HCT116 (cell line): ENCODE measurements at regions not wholly inside any gene's neighbourhood (a gene's known extent, or its start where the extent isn't known, plus 50 kb on each side); places are given as distances from the start of the nearest gene placed in this dataset.

Experiments
- ATAC-seq: fragments of 200-7000 bp; cut with Tn5 transposase; 2 replicates; pipeline ENCODE4 v1.9.1; 2020; ENCODE audit warnings: mild to moderate bottlenecking, moderate library complexity
- BruUV-seq: library from RNA; stranded (reverse); fragments of 400-500 nt; replicated peaks from 2 replicates; lab custom pipeline; 2021; lab: Mats Ljungman, UMichigan
- CTCF ChIA-PET: fragments of 300-600 bp; sonication (Branson Sonifier 250); formaldehyde crosslinking; loops from one replicate; lab custom pipeline; 2021; ENCODE audit warnings: antibody characterized with exemption; lab: Charles Lee
- POLR2A ChIA-PET: fragments of 300-600, 350-600 bp; sonication (Branson Sonifier 250); formaldehyde crosslinking; loops from one replicate; lab custom pipeline; 2021; ENCODE audit warnings: antibody characterized with exemption; lab: Charles Lee
- RAD21 ChIA-PET, 2 experiments: fragments of 300-600 bp; sonication (Branson Sonifier 250); formaldehyde crosslinking; loops; one replicate each; lab custom pipeline; 2023; ENCODE audit warnings: low total read pairs in 2 of 2; ENCODE audit not compliant: uncharacterized antibody in 2 of 2, unreplicated experiment in 2 of 2, low non-redundant PET in 1 of 2; lab: Charles Lee
- DNase-seq: peaks from one replicate; pipeline ENCODE4 v3.0.0-alpha.2; 2010; ENCODE audit warnings: low read depth, low spot score
- H2AFZ ChIP-seq: fragments of 200-600 bp; shearing (Covaris generic), sonication (generic); 2 replicates; pipeline ENCODE4 v1.6.1; 2017; ENCODE audit warnings: low read depth, mixed run types, mixed read lengths, antibody characterized with exemption, low read length; ENCODE audit not compliant: poor library complexity, severe bottlenecking
- H3K27ac ChIP-seq: 2 replicates; pipeline ENCODE4 v1.5.1; 2012; ENCODE audit warnings: low read depth, low read length
- H3K27me3 ChIP-seq: fragments of 200-600 bp; sonication (generic); 2 replicates; pipeline ENCODE4 v1.6.1; 2016; ENCODE audit warnings: mixed run types, low read length, mixed read lengths; ENCODE audit not compliant: insufficient read depth
- H3K36me3 ChIP-seq, 2 experiments: fragments of 200-500 bp in 1 of 2; fragments of 200-600 bp in 1 of 2; sonication (Bioruptor generic) in 1 of 2; sonication (generic) in 1 of 2; 2 replicates each; pipeline versions ENCODE4 v1.5.1 to v1.6.1; 2014 to 2016; ENCODE audit warnings: low read length in 2 of 2, inconsistent platforms in 1 of 2, mixed read lengths in 1 of 2, mixed run types in 1 of 2; ENCODE audit not compliant: insufficient read depth in 2 of 2, control insufficient read depth in 1 of 2
- H3K4me1 ChIP-seq, 2 experiments: fragments of 200-600 bp in 1 of 2; sonication (generic) in 1 of 2; 2 replicates each; pipeline versions ENCODE4 v1.5.1 to v1.6.1; 2012 to 2017; ENCODE audit warnings: low read length in 2 of 2, inconsistent platforms in 1 of 2, mild to moderate bottlenecking in 1 of 2, mixed read lengths in 1 of 2, mixed run types in 1 of 2, moderate library complexity in 1 of 2; ENCODE audit not compliant: insufficient read depth in 2 of 2, control insufficient read depth in 1 of 2
- H3K4me2 ChIP-seq: fragments of 200-600 bp; sonication (generic); 2 replicates; pipeline ENCODE4 v1.6.1; 2017; ENCODE audit warnings: mixed run types, low read length, mixed read lengths
- H3K4me3 ChIP-seq, 2 experiments: fragments of 200-600 bp in 1 of 2; sonication (generic) in 1 of 2; replicated peaks in 1 of 2; 2 replicates each; pipeline ENCODE4 v1.5.1; 2011 to 2016; ENCODE audit warnings: low read length in 2 of 2, control low read depth in 1 of 2, low read depth in 1 of 2, mild to moderate bottlenecking in 1 of 2, mixed read lengths in 1 of 2, mixed run types in 1 of 2
- H3K79me2 ChIP-seq: fragments of 200-600 bp; sonication (generic); 2 replicates; pipeline ENCODE4 v1.6.1; 2017; ENCODE audit warnings: mild to moderate bottlenecking, mixed run types, low read length, moderate library complexity, mixed read lengths; ENCODE audit not compliant: insufficient read depth
- H3K9ac ChIP-seq: fragments of 200-600 bp; sonication (generic); 2 replicates; pipeline ENCODE4 v1.6.1; 2016; ENCODE audit warnings: low read length, mixed read lengths
- H3K9me2 ChIP-seq: fragments of 200-600 bp; sonication (generic), shearing (Covaris generic); 2 replicates; pipeline ENCODE4 v1.6.1; 2017; ENCODE audit warnings: mixed run types, mild to moderate bottlenecking, moderate library complexity; ENCODE audit not compliant: insufficient read depth
- H3K9me3 ChIP-seq, 2 experiments: fragments of 200-500 bp in 1 of 2; fragments of 200-600 bp in 1 of 2; sonication (Bioruptor generic) in 1 of 2; sonication (generic) in 1 of 2; 2 replicates each; pipeline ENCODE4 v1.6.1; 2014 to 2017; ENCODE audit warnings: low read length in 2 of 2, mixed read lengths in 2 of 2, inconsistent platforms in 1 of 2, low read depth in 1 of 2, mild to moderate bottlenecking in 1 of 2, mixed run types in 1 of 2, moderate library complexity in 1 of 2; ENCODE audit not compliant: control insufficient read depth in 1 of 2, insufficient read depth in 1 of 2
- H4K20me1 ChIP-seq: fragments of 200-600 bp; sonication (generic), shearing (Covaris generic); 2 replicates; pipeline ENCODE4 v1.6.1; 2017; ENCODE audit warnings: mixed run types, mild to moderate bottlenecking, moderate library complexity; ENCODE audit not compliant: insufficient read depth
- CBX3 ChIP-seq: IDR thresholded peaks from 2 replicates; pipeline ENCODE4 v1.6.1; 2012; ENCODE audit warnings: low read depth
- CEBPB ChIP-seq: IDR thresholded peaks from 2 replicates; pipeline ENCODE4 v1.6.1; 2012; ENCODE audit warnings: low read depth
- EGR1 ChIP-seq: IDR thresholded peaks from 2 replicates; pipeline ENCODE4 v1.6.1; 2012; ENCODE audit warnings: low read depth
- ELF1 ChIP-seq: IDR thresholded peaks from 2 replicates; pipeline ENCODE4 v1.6.1; 2012; ENCODE audit warnings: low read depth, borderline replicate concordance
- EZH2 ChIP-seq: fragments of 200-600 bp; sonication (generic); IDR thresholded peaks from 2 replicates; pipeline ENCODE4 v1.6.1; 2017; ENCODE audit warnings: antibody characterized with exemption, mixed run types
- FOSL1 ChIP-seq: IDR thresholded peaks from 2 replicates; pipeline ENCODE4 v1.6.1; 2012; ENCODE audit warnings: low read depth
- JUND ChIP-seq: IDR thresholded peaks from 2 replicates; pipeline ENCODE4 v1.6.1; 2012
- RAD21 ChIP-seq: IDR thresholded peaks from 2 replicates; pipeline ENCODE4 v1.6.1; 2012; ENCODE audit warnings: low read depth, mild to moderate bottlenecking
- SIN3A ChIP-seq: IDR thresholded peaks from 2 replicates; pipeline ENCODE4 v1.6.1; 2012; ENCODE audit warnings: low read depth
- SRF ChIP-seq: IDR thresholded peaks from 2 replicates; pipeline ENCODE4 v1.6.1; 2012; ENCODE audit warnings: low read depth
- YY1 ChIP-seq: IDR thresholded peaks from 2 replicates; pipeline ENCODE4 v1.6.1; 2011; ENCODE audit warnings: low read length, low read depth, moderate library complexity, mild to moderate bottlenecking; ENCODE audit not compliant: insufficient replicate concordance; ENCODE audit errors: extremely low read depth
- ZFX ChIP-seq: fragments of 450-650 bp; IDR thresholded peaks from 2 replicates; pipeline ENCODE4 v1.6.1; 2017
- intact Hi-C: fragments of 100-400 bp; cut with micrococcal nuclease; formaldehyde crosslinking; loops from 2 replicates; pipeline ENCODE4 v1.10.0; 2022
- TF ChIP-seq, protein P1 (sequence below): IDR thresholded peaks from 2 replicates; pipeline ENCODE4 v1.6.1; 2011; ENCODE audit warnings: mild to moderate bottlenecking, low read length, moderate library complexity; ENCODE audit not compliant: insufficient replicate concordance; ENCODE audit errors: extremely low read depth
- TF ChIP-seq, protein P2 (sequence below), 3 experiments: fragments of 200-600 bp in 1 of 3; sonication (generic) in 1 of 3; IDR thresholded peaks in 2 of 3; conservative IDR thresholded peaks in 1 of 3; 2 replicates each; pipeline ENCODE4 v1.5.1; 2012 to 2017; ENCODE audit warnings: low read depth in 2 of 3, low read length in 2 of 3, antibody characterized with exemption in 1 of 3, borderline replicate concordance in 1 of 3, control low read depth in 1 of 3, mild to moderate bottlenecking in 1 of 3, mixed read lengths in 1 of 3, mixed run types in 1 of 3, moderate library complexity in 1 of 3; ENCODE audit not compliant: insufficient read depth in 1 of 3
- TF ChIP-seq, protein P3 (sequence below): IDR thresholded peaks from 2 replicates; pipeline ENCODE4 v1.6.1; 2012
- TF ChIP-seq, protein P4 (sequence below): IDR thresholded peaks from 2 replicates; pipeline ENCODE4 v1.6.1; 2012

DNA sequence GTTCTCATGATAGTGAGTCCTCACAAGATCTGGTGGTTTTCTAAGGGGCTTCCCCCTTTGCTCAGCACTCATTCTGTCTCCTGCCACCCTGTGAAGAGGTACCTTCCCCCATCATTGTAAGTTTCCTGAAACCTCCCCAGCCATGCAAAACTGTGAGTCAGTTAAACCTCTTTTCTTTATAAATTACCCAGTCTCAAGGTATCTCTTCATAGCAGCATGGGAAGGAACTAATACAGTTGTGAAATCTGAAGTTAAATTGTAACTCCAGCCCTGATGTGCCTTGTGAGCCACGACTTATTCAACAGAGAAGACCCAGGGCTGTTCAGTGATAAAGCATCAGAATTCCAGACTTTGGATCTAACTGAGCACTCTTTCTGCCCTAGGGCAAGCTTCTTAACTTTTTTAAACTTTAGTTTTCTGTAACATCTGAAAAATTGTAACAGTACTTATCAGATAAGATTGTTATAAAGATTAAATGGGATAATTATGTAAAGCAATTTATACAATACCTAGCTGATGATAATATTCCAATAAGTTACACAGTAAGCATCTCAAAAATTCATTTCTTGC lies 220.0 kb downstream of the TRPC6 start:
- H3K4me3 ChIP-seq: no peak overlapping the region
- H2AFZ ChIP-seq: no peak overlapping the region
- RAD21 ChIA-PET: no interaction called here
- TF ChIP-seq SIN3A: no peak
- TF ChIP-seq FOSL1: no peak
- no peak for TF ChIP-seq RAD21
- TF ChIP-seq ELF1: no peak
- TF ChIP-seq JUND: no peak
- BruUV-seq: no TSS peak
- H3K36me3 ChIP-seq: no peaks in the 10 kb centered on the region
- no peaks in the 10 kb centered on the region for H3K9me3 ChIP-seq
- no peak for DNase-seq
- POLR2A ChIA-PET: no interaction called here
- no peak overlapping the region for H3K9ac ChIP-seq
- H3K4me1 ChIP-seq: no peaks in the 10 kb centered on the region
- CTCF ChIA-PET: no interaction called here
- intact Hi-C loops: no loop called here
- no peak overlapping the region for H3K4me2 ChIP-seq
- no peaks in the 10 kb centered on the region for H3K79me2 ChIP-seq
- H3K27ac ChIP-seq: no peak overlapping the region
- no peaks in the 10 kb centered on the region for H3K9me2 ChIP-seq
- no peaks in the 10 kb centered on the region for H3K27me3 ChIP-seq
- ATAC-seq: no peak
- H4K20me1 ChIP-seq: no peaks in the 10 kb centered on the region

DNA sequence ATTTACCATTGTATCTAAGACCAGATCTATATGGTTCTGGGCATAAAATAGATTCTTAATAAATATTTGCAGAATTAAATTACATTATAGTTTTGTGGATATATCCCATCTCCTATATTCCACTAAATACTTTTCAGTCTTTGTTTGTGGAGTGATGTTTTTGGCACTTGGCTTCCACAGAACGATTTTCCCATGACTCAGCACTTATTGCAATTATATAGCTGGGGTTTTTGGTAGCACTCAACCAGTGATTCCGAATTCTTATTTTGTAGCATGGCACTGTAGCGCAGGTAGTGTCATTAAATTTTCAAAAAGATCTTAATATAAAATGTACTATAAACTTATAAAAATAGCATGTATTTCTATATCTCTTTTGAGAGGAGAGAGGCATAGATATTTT lies 221.2 kb downstream of the TRPC6 start:
- BruUV-seq: no TSS peak
- no peaks in the 10 kb centered on the region for H3K27me3 ChIP-seq
- H3K4me1 ChIP-seq: no peaks in the 10 kb centered on the region
- DNase-seq (no peak), ATAC-seq (no peak)
- RAD21 ChIA-PET: no interaction called here
- no peak overlapping the region for H2AFZ ChIP-seq
- intact Hi-C loops: no loop called here
- no peaks in the 10 kb centered on the region for H3K79me2 ChIP-seq
- no peaks in the 10 kb centered on the region for H4K20me1 ChIP-seq
- H3K27ac ChIP-seq: no peak overlapping the region
- no peaks in the 10 kb centered on the region for H3K9me2 ChIP-seq
- H3K36me3 ChIP-seq: no peaks in the 10 kb centered on the region
- no peak for TF ChIP-seq CEBPB
- no peak for TF ChIP-seq SIN3A
- TF ChIP-seq YY1: no peak
- no peak for TF ChIP-seq SRF
- TF ChIP-seq FOSL1: no peak
- TF ChIP-seq, protein P1, sequence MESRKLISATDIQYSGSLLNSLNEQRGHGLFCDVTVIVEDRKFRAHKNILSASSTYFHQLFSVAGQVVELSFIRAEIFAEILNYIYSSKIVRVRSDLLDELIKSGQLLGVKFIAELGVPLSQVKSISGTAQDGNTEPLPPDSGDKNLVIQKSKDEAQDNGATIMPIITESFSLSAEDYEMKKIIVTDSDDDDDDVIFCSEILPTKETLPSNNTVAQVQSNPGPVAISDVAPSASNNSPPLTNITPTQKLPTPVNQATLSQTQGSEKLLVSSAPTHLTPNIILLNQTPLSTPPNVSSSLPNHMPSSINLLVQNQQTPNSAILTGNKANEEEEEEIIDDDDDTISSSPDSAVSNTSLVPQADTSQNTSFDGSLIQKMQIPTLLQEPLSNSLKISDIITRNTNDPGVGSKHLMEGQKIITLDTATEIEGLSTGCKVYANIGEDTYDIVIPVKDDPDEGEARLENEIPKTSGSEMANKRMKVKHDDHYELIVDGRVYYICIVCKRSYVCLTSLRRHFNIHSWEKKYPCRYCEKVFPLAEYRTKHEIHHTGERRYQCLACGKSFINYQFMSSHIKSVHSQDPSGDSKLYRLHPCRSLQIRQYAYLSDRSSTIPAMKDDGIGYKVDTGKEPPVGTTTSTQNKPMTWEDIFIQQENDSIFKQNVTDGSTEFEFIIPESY: no peak
- TF ChIP-seq, protein P2, sequence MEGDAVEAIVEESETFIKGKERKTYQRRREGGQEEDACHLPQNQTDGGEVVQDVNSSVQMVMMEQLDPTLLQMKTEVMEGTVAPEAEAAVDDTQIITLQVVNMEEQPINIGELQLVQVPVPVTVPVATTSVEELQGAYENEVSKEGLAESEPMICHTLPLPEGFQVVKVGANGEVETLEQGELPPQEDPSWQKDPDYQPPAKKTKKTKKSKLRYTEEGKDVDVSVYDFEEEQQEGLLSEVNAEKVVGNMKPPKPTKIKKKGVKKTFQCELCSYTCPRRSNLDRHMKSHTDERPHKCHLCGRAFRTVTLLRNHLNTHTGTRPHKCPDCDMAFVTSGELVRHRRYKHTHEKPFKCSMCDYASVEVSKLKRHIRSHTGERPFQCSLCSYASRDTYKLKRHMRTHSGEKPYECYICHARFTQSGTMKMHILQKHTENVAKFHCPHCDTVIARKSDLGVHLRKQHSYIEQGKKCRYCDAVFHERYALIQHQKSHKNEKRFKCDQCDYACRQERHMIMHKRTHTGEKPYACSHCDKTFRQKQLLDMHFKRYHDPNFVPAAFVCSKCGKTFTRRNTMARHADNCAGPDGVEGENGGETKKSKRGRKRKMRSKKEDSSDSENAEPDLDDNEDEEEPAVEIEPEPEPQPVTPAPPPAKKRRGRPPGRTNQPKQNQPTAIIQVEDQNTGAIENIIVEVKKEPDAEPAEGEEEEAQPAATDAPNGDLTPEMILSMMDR (IDR thresholded peaks at IDR 0.05 in 2 of 3, conservative IDR thresholded peaks at IDR 0.05 in 1 of 3; ENCODE audit: borderline replicate concordance in 1 of 3, insufficient read depth in 1 of 3, low read depth in 2 of 3, low read length in 2 of 3): no peak
- no peak for TF ChIP-seq JUND
- no peak for TF ChIP-seq ELF1
- TF ChIP-seq ZFX: no peak
- no peak for TF ChIP-seq CBX3
- TF ChIP-seq RAD21: no peak
- TF ChIP-seq EGR1: no peak
- TF ChIP-seq, protein P3, sequence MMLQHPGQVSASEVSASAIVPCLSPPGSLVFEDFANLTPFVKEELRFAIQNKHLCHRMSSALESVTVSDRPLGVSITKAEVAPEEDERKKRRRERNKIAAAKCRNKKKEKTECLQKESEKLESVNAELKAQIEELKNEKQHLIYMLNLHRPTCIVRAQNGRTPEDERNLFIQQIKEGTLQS: no peak
- no peak for TF ChIP-seq EZH2
- TF ChIP-seq, protein P4, sequence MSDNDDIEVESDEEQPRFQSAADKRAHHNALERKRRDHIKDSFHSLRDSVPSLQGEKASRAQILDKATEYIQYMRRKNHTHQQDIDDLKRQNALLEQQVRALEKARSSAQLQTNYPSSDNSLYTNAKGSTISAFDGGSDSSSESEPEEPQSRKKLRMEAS: no peak
- POLR2A ChIA-PET: no interaction called here
- CTCF ChIA-PET: no interaction called here
- no peak overlapping the region for H3K4me3 ChIP-seq
- no peaks in the 10 kb centered on the region for H3K9me3 ChIP-seq
- H3K4me2 ChIP-seq: no peak overlapping the region
- H3K9ac ChIP-seq: no peak overlapping the region
